T follicular helper cell (primary cell): ENCODE measurements at regions not wholly inside any gene's neighbourhood (a gene's known extent, or its start where the extent isn't known, plus 50 kb on each side); places are given as distances from the start of the nearest gene placed in this dataset.

Experiments
- DNase-seq: peaks from one replicate; pipeline ENCODE4 v3.0.0-alpha.2; 2020; ENCODE audit warnings: low read depth

- DNase-seq: no peak
Observed at GRCh38 chr18:8536231-8536630, 73.0 kb upstream of the RAB12 start.

GRCh38 chr18:8536922-8537321 is 72.3 kb upstream of the RAB12 start:
- DNase-seq: no peak

- DNase-seq: no peak
Observed at GRCh38 chr18:8537400-8537799, 71.8 kb upstream of the RAB12 start.

- DNase-seq: no peak
Observed at GRCh38 chr18:8538935-8539334, 70.3 kb upstream of the RAB12 start.

GRCh38 chr18:8546677-8547076 is 62.6 kb upstream of the RAB12 start:
- no peak for DNase-seq

GRCh38 chr18:8548186-8548585 is 61.1 kb upstream of the RAB12 start:
- no peak for DNase-seq

GRCh38 chr18:8549254-8549757 is 59.9 kb upstream of the RAB12 start:
- DNase-seq: no peak

GRCh38 chr18:8552151-8552550 is 57.1 kb upstream of the RAB12 start:
- DNase-seq: no peak

GRCh38 chr18:8554354-8554753 is 54.9 kb upstream of the RAB12 start:
- DNase-seq: no peak

- DNase-seq: no peak
Observed at GRCh38 chr18:8556424-8556823, 52.8 kb upstream of the RAB12 start.
